Daoy (cell line): ENCODE measurements at regions not wholly inside any gene's neighbourhood (a gene's known extent, or its start where the extent isn't known, plus 50 kb on each side); places are given as distances from the start of the nearest gene placed in this dataset.
A peak's percentile ranks its signal among the peaks of the same experiment; 100 is the strongest.

Experiments used
- DNase-seq: peaks from one replicate; pipeline ENCODE4 v3.0.0-alpha.2; 2015; ENCODE audit warnings: low read depth

- peak; percentile 75 for DNase-seq
Observed at GRCh38 chr14:98953551-98954348, 318.2 kb downstream of the BCL11B start.

GRCh38 chr14:98954349-98955000 is 317.5 kb downstream of the BCL11B start:
- no peak for DNase-seq

DNA sequence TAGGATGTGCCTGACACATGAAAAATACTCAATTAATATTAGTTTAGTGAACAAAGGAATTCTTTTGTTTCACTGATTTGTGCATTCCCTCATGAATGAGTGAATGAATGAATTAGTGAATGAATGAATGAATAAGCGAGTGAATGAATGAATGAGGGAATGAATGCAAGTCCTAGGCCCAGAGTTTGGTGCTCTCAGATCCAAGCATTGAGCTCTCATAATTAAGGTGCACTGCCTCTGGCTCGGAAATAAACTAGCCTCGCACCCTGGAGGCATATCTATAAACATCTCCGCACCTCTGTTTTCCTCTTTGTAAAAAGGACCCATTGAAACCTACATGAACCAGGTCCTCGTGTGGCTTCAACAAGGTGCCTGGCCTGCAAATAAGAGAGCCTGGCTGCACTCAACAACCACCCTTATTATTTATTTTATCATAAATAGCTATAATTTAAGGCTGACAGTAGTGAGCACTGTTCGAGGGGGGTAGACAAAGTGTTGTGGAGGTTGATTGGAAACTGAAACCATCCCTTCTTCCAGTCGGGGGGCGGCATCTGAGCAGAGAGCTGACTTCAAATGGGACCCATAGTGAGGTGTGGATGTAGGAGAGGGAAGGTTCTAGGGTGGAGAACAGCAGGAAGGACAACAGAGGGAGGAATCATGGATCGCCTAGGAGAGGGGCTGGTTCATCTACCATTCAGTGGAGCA is 316.8 kb downstream of the BCL11B start:
- no peak for DNase-seq

DNA sequence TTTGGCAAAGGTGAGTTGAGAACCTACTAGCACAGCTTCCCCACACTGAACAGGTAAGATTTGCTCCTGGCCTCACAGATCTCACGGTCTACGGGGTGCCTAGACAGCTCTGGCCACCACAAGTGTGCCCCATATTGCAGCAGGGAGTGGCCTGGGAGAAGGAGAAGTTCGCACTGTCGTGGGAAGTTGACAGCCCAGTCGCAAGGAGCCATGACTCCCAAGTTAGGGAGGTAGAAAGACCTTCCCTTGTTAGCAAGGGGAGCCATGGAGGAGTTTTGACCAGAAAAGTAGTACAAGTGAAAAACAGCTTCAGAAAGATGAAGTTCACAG is 316.3 kb downstream of the BCL11B start:
- no peak for DNase-seq

- DNase-seq = no peak
Observed at GRCh38 chr14:98956181-98956580, 315.8 kb downstream of the BCL11B start.

GRCh38 chr14:98956661-98957060 is 315.3 kb downstream of the BCL11B start:
- no peak for DNase-seq

- DNase-seq = peak; percentile 81
Observed at GRCh38 chr14:98957211-98958047, 314.6 kb downstream of the BCL11B start.

DNA sequence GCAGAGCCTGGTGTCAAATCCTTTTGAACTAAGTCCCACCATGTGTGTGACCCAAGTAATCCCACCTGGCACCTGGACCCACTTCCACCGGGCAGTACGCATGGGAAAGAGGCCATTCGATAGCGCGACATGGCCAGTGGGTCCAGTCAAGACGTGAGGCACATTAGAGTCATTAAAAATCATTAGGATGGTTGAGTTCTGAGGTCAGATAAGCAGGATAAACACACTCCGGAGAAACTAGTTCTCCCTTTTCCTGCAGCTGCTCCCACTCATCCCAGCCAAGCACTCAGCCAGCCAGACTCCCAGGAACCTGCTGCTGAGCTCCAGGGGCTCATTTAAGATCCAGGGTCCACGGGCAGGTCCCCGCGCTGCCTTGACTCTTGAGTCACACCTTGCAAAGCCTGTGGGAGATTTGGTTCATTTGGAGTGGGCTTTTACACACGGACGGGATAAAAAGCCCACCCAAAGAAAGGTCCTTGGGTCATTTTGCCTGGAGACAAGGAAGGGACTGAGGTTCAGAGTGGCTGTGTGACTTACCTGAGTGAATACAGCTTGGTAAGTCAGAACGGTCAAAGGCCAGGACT is 313.9 kb downstream of the BCL11B start:
- no peak for DNase-seq

DNA sequence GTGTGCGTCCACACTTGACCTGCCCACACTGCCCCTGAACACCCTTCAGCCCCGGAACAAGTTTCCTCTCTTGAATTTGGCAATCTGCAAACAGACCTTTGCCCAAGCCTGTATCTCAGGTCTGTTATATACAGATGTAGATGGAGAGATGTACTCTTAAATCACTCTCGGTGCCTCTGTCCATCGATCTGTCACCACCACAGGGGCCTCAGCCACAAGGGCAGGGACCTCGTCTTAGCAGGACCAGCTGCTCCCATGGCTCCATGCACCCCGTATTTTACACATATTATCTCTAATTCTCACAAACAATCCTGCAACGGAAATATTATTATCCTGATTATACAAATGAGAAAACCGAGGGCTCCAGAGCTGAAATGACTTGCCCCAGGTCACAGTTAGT is 313.4 kb downstream of the BCL11B start:
- DNase-seq = no peak

DNA sequence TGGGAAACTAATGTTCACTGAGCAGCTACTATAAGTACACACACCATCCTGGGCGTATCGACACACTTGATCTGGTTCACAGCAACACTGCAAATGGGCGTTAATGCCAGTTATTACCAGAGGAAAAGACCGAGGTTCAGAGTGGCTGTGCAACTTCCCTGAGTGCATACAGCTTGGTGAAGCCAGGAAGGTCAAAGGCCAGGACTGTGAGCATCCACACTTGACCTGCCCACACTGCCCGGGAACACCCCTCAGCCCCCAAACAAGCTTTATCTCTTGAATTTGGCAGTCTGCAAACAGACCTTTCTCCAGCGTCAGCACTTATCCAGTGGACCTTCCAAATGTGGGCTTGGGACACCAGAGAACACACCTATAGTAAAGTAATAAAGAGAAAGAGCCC is 312.6 kb downstream of the BCL11B start:
- DNase-seq = no peak

- no peak for DNase-seq
Observed at GRCh38 chr14:98959958-98960616, 311.9 kb downstream of the BCL11B start.

DNA sequence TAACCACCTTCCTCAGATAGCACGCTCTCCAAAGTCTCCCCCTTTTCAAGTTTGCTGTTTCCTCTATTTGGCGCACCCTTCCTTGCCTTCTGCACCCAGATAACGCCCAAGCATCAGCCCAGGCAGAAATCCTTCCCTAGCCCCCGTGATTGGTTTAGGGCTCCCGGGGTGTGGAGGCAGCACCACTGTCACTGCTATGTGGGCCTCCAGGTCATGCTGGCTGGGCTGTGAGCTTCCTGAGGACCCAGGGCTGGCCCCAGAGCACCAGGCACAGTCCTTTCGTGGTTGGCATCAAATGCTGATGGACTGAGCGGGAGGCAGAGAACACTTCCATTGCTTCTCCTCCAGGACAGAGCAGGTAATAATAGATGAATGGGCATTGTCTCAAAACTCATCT is 311.4 kb downstream of the BCL11B start:
- DNase-seq = no peak

DNA sequence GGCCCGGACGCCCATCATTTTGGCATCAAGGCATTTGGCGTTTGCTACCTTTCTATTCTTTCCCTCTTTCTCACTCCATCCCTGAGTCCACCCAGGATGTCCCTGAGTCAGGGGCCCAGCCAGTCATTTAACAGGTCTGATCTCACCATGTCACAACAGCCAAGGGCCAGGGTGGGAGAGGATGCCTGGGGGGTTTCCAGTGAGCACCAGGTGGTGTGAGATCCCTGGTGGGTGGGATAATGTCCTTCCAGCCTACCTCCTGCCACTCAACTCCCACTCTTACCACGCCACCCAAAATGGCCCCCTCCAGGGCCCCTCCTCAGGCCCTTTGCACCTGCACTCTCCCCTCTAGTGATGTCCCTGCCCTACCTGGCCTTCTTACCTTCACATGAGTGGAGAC is 310.8 kb downstream of the BCL11B start:
- DNase-seq = no peak

DNA sequence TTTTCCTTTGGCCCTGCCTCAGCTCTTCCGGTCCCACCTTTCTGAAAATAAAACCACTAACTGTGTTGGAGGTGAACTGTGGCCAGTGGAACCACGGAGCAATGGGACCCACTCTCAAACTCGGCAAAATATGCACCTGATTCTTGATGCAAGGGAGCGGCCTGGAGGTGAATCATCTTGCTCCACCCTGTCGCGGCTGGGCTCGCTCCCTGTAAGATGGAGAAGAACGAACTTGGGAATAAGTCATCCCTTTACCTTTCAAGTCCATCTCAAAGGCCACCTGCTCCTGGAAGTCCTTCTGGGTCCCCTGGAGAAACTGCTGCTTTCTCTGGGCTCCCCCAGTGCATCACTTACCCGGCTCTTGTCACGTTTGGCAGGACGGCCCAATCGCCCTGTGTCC is 309.9 kb downstream of the BCL11B start:
- no peak for DNase-seq

GRCh38 chr14:98963610-98964009 is 308.4 kb downstream of the BCL11B start:
- no peak for DNase-seq

- DNase-seq = no peak
Observed at GRCh38 chr14:98964171-98964570, 307.8 kb downstream of the BCL11B start.

GRCh38 chr14:98965076-98965475 is 306.9 kb downstream of the BCL11B start:
- no peak for DNase-seq

DNA sequence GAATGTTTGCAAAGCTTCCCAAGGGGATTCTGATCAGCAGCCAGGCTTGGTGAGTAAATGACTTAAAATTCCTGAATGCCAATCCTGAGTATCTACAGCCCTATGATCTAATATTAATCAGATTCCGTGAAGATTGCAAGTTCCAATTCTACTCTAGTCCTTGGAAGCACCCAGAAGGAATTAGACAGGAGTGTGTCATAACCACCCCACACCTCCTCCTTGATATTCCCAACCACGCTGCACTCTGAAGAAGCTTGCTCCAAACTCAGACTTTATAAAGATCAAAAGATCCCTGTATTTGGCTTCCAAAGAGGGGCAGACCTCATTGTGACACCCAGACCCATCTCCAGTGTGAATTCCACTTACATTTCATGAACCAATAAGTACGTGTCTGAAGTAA is 306.0 kb downstream of the BCL11B start:
- no peak for DNase-seq

DNA sequence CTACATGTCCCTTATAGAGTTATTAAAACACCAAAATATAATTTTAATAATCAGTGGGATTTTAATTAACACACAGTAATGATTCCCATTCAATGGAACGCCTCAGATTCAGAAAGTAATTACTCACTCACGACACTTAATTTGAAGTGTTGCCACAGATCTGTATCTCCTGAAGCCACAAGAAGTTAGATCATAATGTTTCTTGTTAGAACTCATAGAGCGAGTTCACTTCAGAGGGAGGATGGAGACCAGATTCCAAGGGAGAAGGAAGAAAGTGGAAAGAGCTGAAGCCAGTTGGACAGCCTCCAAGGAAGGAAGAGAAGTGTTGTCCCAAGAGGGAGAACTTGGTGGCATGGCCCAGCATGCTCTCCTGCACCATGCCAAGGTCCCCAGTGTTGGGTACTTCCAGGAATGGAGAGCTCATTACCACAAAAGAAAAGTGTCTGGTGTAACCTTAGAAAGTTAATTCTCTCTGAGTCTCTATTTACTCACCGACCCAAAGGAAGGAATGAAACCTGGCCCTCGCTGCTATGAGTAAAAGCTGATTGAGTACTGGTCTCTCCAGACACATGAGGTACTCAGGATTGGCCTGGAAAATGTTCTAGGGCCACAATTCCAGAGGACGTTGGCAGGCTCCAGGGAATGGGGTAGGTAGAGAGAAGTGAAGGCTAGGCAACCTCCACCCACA is 305.4 kb downstream of the BCL11B start:
- no peak for DNase-seq

- DNase-seq = no peak
Observed at GRCh38 chr14:98974113-98974512, 297.9 kb downstream of the BCL11B start.

DNA sequence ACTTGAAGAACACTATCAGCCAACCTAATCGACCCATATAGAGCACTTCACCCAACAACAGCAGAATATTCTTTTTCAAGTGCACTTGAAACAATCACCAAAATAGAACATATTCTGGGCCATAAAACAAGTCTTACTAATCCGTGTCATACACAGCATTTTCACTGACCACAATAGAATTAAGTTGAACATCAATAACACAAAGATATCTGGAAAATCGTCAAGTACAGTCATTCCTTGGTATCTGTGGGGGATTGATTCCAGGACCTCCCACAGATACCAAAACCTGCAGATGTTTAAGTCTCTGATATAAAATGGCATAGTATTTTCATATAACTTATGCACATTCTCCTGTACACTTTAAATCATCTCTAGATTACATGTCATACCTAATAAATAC is 295.7 kb downstream of the BCL11B start:
- no peak for DNase-seq
